Caco-2 (cell line): ENCODE measurements at regions not wholly inside any gene's neighbourhood (a gene's known extent, or its start where the extent isn't known, plus 50 kb on each side); places are given as distances from the start of the nearest gene placed in this dataset.
"Not testable (repeated sequence)": the region's sequence is repeated elsewhere in the genome, so short reads cannot be mapped to it uniquely, and the experiment has no call there.

Experiments
- BruUV-seq: library from RNA; stranded (reverse); fragments of 400-500 nt; replicated peaks from 2 replicates; lab custom pipeline; 2021; lab: Mats Ljungman, UMichigan
- CTCF ChIA-PET: fragments of 300-600 bp; sonication (Branson Sonifier 250); formaldehyde crosslinking; loops from one replicate; lab custom pipeline; 2022; ENCODE audit warnings: antibody characterized with exemption; lab: Charles Lee
- POLR2A ChIA-PET: fragments of 300-600 bp; sonication (Branson Sonifier 250); formaldehyde crosslinking; loops from one replicate; lab custom pipeline; 2022; ENCODE audit warnings: antibody characterized with exemption; lab: Charles Lee
- DNase-seq, 2 experiments: peaks; one replicate each; pipeline versions ENCODE4 v3.0.0 to v3.0.0-alpha.2; 2020 to 2022
- H3K27me3 ChIP-seq: replicated peaks from 2 replicates; pipeline ENCODE4 v1.6.0; 2011; ENCODE audit warnings: low read length; ENCODE audit not compliant: control insufficient read depth, insufficient read depth
- H3K36me3 ChIP-seq: 2 replicates; pipeline ENCODE4 v1.5.1; 2011; ENCODE audit warnings: low read length; ENCODE audit not compliant: control insufficient read depth, insufficient read depth
- H3K4me1 ChIP-seq: fragments of 250-450 bp; sonication (Bioruptor Pico); 2 replicates; pipeline ENCODE4 v1.5.1; 2020; ENCODE audit warnings: mild to moderate bottlenecking
- H3K4me3 ChIP-seq: 2 replicates; pipeline ENCODE4 v1.5.1; 2011; ENCODE audit warnings: low read depth, mild to moderate bottlenecking, control low read depth, low read length
- H3K9me3 ChIP-seq: fragments of 250-450 bp; sonication (Bioruptor Pico); 2 replicates; pipeline ENCODE4 v1.5.1; 2020; ENCODE audit warnings: mild to moderate bottlenecking, moderate library complexity
- H3K27ac Mint-ChIP-seq: one replicate; pipeline ENCODE4 v1.8.0; 2022; ENCODE audit warnings: mixed read lengths; ENCODE audit not compliant: unreplicated experiment
- H3K27me3 Mint-ChIP-seq: one replicate; pipeline ENCODE4 v1.8.0; 2022; ENCODE audit warnings: mixed read lengths; ENCODE audit not compliant: insufficient read depth, unreplicated experiment
- H3K36me3 Mint-ChIP-seq: one replicate; pipeline ENCODE4 v1.8.0; 2022; ENCODE audit warnings: mild to moderate bottlenecking, mixed read lengths; ENCODE audit not compliant: insufficient read depth, unreplicated experiment
- H3K4me1 Mint-ChIP-seq: one replicate; pipeline ENCODE4 v1.8.0; 2022; ENCODE audit warnings: low read depth, mixed read lengths; ENCODE audit not compliant: unreplicated experiment
- H3K4me3 Mint-ChIP-seq: one replicate; pipeline ENCODE4 v1.8.0; 2022; ENCODE audit warnings: mild to moderate bottlenecking, moderate library complexity, mixed read lengths; ENCODE audit not compliant: unreplicated experiment
- H3K9me3 Mint-ChIP-seq: one replicate; pipeline ENCODE4 v1.8.0; 2022; ENCODE audit warnings: mixed read lengths; ENCODE audit not compliant: unreplicated experiment
- intact Hi-C: fragments of 100-400 bp; cut with micrococcal nuclease; formaldehyde crosslinking; loops from one replicate; pipeline ENCODE4 v1.10.0; 2022; ENCODE audit not compliant: unreplicated experiment
- TF ChIP-seq, protein P1 (sequence below), 2 experiments: fragments of 200-600 bp in 1 of 2; IDR thresholded peaks; 1 replicate in 1 of 2; 2 replicates in 1 of 2; pipeline versions ENCODE4 v1.5.1 to v1.8.0; 2011 to 2022; ENCODE audit warnings: antibody characterized with exemption in 1 of 2, control low read depth in 1 of 2, inconsistent platforms in 1 of 2, low read depth in 1 of 2, low read length in 1 of 2, mild to moderate bottlenecking in 1 of 2, moderate library complexity in 1 of 2; ENCODE audit not compliant: insufficient read depth in 1 of 2, severe bottlenecking in 1 of 2, unreplicated experiment in 1 of 2

DNA sequence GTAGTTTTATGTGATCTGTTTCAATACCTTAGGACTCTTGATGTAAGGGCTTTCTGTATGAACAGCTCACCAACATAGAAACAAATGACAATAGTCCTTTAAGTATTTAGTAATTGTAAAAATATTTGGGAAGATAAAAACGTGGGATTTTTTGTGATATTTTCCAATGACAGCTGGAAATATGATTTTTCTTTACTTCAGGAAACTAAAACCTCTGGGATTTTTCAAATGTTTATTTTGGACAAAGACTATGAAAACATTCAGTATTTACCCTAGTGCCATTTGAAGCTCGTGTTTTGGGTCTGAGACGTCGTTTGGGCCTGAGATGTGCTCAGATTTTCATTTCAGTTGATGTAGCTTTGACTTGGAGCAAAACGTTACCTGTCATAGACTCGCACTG, 240.0 kb downstream of the BMP4 start:
- H3K4me1 Mint-ChIP-seq, result no peaks in the 10 kb centered on the region
- H3K27me3 Mint-ChIP-seq, result no peaks in the 10 kb centered on the region
- POLR2A ChIA-PET, result no interaction called here
- no peaks in the 10 kb centered on the region for H3K36me3 ChIP-seq
- intact Hi-C loops, result no loop called here
- no TSS peak for BruUV-seq
- no peak overlapping the region for H3K4me3 ChIP-seq
- no peak overlapping the region for H3K27ac Mint-ChIP-seq
- DNase-seq, result no peak
- H3K9me3 Mint-ChIP-seq, result no peaks in the 10 kb centered on the region
- TF ChIP-seq, protein P1, sequence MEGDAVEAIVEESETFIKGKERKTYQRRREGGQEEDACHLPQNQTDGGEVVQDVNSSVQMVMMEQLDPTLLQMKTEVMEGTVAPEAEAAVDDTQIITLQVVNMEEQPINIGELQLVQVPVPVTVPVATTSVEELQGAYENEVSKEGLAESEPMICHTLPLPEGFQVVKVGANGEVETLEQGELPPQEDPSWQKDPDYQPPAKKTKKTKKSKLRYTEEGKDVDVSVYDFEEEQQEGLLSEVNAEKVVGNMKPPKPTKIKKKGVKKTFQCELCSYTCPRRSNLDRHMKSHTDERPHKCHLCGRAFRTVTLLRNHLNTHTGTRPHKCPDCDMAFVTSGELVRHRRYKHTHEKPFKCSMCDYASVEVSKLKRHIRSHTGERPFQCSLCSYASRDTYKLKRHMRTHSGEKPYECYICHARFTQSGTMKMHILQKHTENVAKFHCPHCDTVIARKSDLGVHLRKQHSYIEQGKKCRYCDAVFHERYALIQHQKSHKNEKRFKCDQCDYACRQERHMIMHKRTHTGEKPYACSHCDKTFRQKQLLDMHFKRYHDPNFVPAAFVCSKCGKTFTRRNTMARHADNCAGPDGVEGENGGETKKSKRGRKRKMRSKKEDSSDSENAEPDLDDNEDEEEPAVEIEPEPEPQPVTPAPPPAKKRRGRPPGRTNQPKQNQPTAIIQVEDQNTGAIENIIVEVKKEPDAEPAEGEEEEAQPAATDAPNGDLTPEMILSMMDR (IDR thresholded peaks at IDR 0.05; ENCODE audit: insufficient read depth in 1 of 2, low read depth in 1 of 2, low read length in 1 of 2, severe bottlenecking in 1 of 2, unreplicated experiment in 1 of 2), result no peak
- no peaks in the 10 kb centered on the region for H3K4me1 ChIP-seq
- H3K9me3 ChIP-seq, result no peaks in the 10 kb centered on the region
- H3K36me3 Mint-ChIP-seq, result peaks cover 21% of the 10 kb centered on the region
- CTCF ChIA-PET, result no interaction called here
- H3K4me3 Mint-ChIP-seq, result no peak overlapping the region
- H3K27me3 ChIP-seq, result no peaks in the 10 kb centered on the region

DNA sequence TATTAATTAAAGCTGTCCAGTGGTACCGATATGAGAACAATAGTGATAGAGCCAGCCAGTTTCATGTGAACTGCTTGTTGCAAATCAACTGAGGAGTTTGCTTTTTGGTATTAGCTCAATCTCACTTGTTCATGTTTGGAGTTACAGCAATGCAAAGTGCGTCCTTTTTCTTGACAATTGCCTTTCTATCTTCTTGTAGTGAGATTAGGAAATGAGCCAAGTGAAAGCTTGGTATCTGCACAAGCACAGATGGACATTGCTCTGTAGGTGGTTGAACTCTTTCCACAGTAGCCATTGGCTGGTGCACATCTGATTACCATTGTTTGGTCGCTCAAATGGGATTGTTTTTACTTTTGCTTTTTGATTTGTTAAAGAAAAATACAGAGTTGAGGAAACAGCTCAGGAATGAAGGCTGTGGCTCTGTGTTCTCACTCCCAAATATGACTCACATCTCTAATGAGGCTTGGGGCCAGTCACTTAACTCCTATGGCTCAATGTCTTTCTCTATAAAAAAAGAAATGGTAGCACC, 241.4 kb downstream of the BMP4 start:
- Mint-ChIP-seq H3K4me3 (no peak overlapping the region), H3K27ac (no peak overlapping the region), H3K27me3 (no peaks in the 10 kb centered on the region), H3K9me3 (no peaks in the 10 kb centered on the region), H3K36me3 (peaks cover 20% of the 10 kb centered on the region), H3K4me1 (no peaks in the 10 kb centered on the region)
- Histone ChIP-seq H3K9me3 (no peaks in the 10 kb centered on the region), H3K4me1 (no peaks in the 10 kb centered on the region), H3K36me3 (no peaks in the 10 kb centered on the region), H3K27me3 (no peaks in the 10 kb centered on the region), H3K4me3 (no peak overlapping the region)
- POLR2A ChIA-PET, result no interaction called here
- no peak for DNase-seq
- TF ChIP-seq, protein P1 (IDR thresholded peaks at IDR 0.05; ENCODE audit: insufficient read depth in 1 of 2, low read depth in 1 of 2, low read length in 1 of 2, severe bottlenecking in 1 of 2, unreplicated experiment in 1 of 2), result no peak
- no TSS peak for BruUV-seq
- intact Hi-C loops, result no loop called here
- CTCF ChIA-PET, result no interaction called here

DNA sequence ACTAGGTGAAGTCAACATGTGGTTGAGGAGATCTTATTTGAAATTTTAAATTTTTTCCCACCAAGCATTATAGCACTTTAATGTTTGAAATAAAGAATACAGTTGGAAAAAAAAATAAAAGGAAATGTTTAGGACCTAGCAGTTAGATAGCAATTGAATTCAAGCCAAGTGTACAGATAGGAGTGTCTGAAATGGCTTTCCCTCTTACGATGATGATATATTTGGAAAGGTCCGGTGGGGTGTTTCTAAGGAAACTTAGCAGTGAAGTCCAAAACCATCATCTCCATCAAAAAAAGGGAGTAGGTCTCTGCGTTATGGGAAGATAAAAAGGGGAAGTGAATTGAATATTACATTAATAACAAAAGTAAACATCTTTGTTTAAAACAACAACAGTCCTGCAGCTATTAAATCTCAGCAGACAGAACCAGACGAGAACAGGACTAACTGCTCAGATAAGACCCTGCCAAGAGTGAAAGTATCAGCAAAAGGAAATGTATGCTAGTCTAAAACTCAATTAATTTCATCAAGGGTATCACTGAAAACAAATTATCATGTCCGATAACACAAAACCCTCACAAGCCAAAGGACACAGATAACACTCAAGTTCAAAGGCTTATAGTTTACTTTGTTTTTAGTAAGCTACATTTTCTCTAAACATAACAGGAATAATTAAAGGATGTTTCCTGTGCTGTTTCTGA, 242.0 kb downstream of the BMP4 start:
- ChIA-PET CTCF (no interaction called here), POLR2A (no interaction called here)
- H3K27me3 Mint-ChIP-seq, result no peaks in the 10 kb centered on the region
- Histone ChIP-seq H3K4me3 (no peak overlapping the region), H3K4me1 (no peaks in the 10 kb centered on the region), H3K36me3 (no peaks in the 10 kb centered on the region), H3K27me3 (no peaks in the 10 kb centered on the region), H3K9me3 (no peaks in the 10 kb centered on the region)
- TF ChIP-seq, protein P1 (IDR thresholded peaks at IDR 0.05; ENCODE audit: insufficient read depth in 1 of 2, low read depth in 1 of 2, low read length in 1 of 2, severe bottlenecking in 1 of 2, unreplicated experiment in 1 of 2), result no peak
- H3K36me3 Mint-ChIP-seq, result peaks cover 16% of the 10 kb centered on the region
- H3K9me3 Mint-ChIP-seq, result no peaks in the 10 kb centered on the region
- no TSS peak for BruUV-seq
- H3K4me3 Mint-ChIP-seq, result no peak overlapping the region
- no peaks in the 10 kb centered on the region for H3K4me1 Mint-ChIP-seq
- intact Hi-C loops, result no loop called here
- no peak overlapping the region for H3K27ac Mint-ChIP-seq
- DNase-seq, result no peak

DNA sequence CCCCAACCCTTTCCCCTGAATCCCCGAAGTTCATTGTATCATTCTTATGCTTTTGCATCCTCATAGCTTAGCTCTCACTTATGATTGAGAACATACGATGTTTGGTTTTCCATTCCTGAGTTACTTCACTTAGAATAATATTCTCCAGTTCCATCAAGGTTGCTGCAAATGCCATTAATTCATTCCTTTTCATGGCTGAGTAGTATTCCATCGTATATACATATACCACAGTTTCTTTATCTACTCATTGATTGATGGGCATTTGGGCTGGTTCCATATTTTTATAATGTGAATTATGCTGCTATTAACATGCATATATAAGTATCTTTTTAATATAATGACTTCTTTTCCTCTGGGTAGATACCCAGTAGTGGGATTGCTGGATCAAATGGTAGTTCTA, 243.7 kb downstream of the BMP4 start:
- CTCF ChIA-PET, H3K27ac Mint-ChIP-seq: not testable (repeated sequence)

More for the DNA sequence above, 243.7 kb downstream of the BMP4 start:
- BruUV-seq, H3K4me1 ChIP-seq, H3K27me3 Mint-ChIP-seq, POLR2A ChIA-PET, H3K9me3 Mint-ChIP-seq, H3K4me3 ChIP-seq, H3K9me3 ChIP-seq, intact Hi-C loops, H3K27me3 ChIP-seq, DNase-seq, H3K36me3 ChIP-seq, H3K4me3 Mint-ChIP-seq, H3K4me1 Mint-ChIP-seq: not testable (repeated sequence)
- H3K36me3 Mint-ChIP-seq, result peaks cover 19% of the 10 kb centered on the region
